Activated CD8-positive, alpha-beta T cell treated with anti-CD3 and anti-CD28 coated beads for 36 hours (primary cell): ENCODE measurements at regions not wholly inside any gene's neighbourhood (a gene's known extent, or its start where the extent isn't known, plus 50 kb on each side); places are given as distances from the start of the nearest gene placed in this dataset.

Experiments
- ATAC-seq: fragments of 200-7000 bp; cut with Tn5 transposase; one replicate; pipeline ENCODE4 v1.10.0; 2021; ENCODE audit warnings: mild to moderate bottlenecking, moderate library complexity
- CTCF ChIA-PET: fragments of 350-600 bp; sonication (Branson Sonifier 250); formaldehyde crosslinking; loops from one replicate; lab custom pipeline; 2021; ENCODE audit warnings: antibody characterized with exemption; lab: Charles Lee
- POLR2A ChIA-PET: fragments of 350-600 bp; sonication (Branson Sonifier 250); formaldehyde crosslinking; loops from one replicate; lab custom pipeline; 2021; ENCODE audit warnings: antibody characterized with exemption; lab: Charles Lee
- DNase-seq: peaks from one replicate; pipeline ENCODE4 v3.0.0-alpha.2; 2020
- H3K27ac Mint-ChIP-seq: one replicate; pipeline ENCODE4 v1.8.0; 2021; ENCODE audit warnings: mild to moderate bottlenecking, mixed read lengths
- H3K27me3 Mint-ChIP-seq: one replicate; pipeline ENCODE4 v1.8.0; 2021; ENCODE audit warnings: mixed read lengths
- H3K36me3 Mint-ChIP-seq: one replicate; pipeline ENCODE4 v1.8.0; 2021; ENCODE audit warnings: low read depth, mixed read lengths
- H3K4me1 Mint-ChIP-seq: one replicate; pipeline ENCODE4 v1.8.0; 2021; ENCODE audit warnings: low read depth, mixed read lengths
- H3K4me3 Mint-ChIP-seq: one replicate; pipeline ENCODE4 v1.8.0; 2021; ENCODE audit warnings: mild to moderate bottlenecking, moderate library complexity, mixed read lengths
- H3K9me3 Mint-ChIP-seq: one replicate; pipeline ENCODE4 v1.8.0; 2021; ENCODE audit warnings: mixed read lengths
- intact Hi-C: fragments of 100-400 bp; cut with micrococcal nuclease; formaldehyde crosslinking; loops from one replicate; pipeline ENCODE4 v1.10.0; 2022
- TF ChIP-seq, protein P1 (sequence below): fragments of 200-600 bp; IDR thresholded peaks from one replicate; pipeline ENCODE4 v1.8.0; 2022; ENCODE audit warnings: antibody characterized with exemption, mild to moderate bottlenecking

GRCh38 chr4:128471576-128471975, 184.0 kb upstream of the PGRMC2 start:
- ChIA-PET POLR2A (interaction anchor here (2.0 kb wide), 1 partner anchor 19 kb away, joined by 5 read pairs; no protein-coding TSS in a partner anchor), CTCF (interaction anchor here (1.0 to 1.3 kb wide), 2 partner anchors 17 to 302 kb away, joined by 3 to 5 read pairs; no protein-coding TSS in a partner anchor)
- no peak overlapping the region for H3K27ac Mint-ChIP-seq
- H3K4me3 Mint-ChIP-seq = no peak overlapping the region
- no peak for DNase-seq
- H3K9me3 Mint-ChIP-seq = no peaks in the 10 kb centered on the region
- no peaks in the 10 kb centered on the region for H3K36me3 Mint-ChIP-seq
- ATAC-seq = no peak
- H3K27me3 Mint-ChIP-seq = no peaks in the 10 kb centered on the region
- intact Hi-C loops = no loop called here
- no peaks in the 10 kb centered on the region for H3K4me1 Mint-ChIP-seq
- TF ChIP-seq, protein P1, sequence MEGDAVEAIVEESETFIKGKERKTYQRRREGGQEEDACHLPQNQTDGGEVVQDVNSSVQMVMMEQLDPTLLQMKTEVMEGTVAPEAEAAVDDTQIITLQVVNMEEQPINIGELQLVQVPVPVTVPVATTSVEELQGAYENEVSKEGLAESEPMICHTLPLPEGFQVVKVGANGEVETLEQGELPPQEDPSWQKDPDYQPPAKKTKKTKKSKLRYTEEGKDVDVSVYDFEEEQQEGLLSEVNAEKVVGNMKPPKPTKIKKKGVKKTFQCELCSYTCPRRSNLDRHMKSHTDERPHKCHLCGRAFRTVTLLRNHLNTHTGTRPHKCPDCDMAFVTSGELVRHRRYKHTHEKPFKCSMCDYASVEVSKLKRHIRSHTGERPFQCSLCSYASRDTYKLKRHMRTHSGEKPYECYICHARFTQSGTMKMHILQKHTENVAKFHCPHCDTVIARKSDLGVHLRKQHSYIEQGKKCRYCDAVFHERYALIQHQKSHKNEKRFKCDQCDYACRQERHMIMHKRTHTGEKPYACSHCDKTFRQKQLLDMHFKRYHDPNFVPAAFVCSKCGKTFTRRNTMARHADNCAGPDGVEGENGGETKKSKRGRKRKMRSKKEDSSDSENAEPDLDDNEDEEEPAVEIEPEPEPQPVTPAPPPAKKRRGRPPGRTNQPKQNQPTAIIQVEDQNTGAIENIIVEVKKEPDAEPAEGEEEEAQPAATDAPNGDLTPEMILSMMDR = no peak

DNA sequence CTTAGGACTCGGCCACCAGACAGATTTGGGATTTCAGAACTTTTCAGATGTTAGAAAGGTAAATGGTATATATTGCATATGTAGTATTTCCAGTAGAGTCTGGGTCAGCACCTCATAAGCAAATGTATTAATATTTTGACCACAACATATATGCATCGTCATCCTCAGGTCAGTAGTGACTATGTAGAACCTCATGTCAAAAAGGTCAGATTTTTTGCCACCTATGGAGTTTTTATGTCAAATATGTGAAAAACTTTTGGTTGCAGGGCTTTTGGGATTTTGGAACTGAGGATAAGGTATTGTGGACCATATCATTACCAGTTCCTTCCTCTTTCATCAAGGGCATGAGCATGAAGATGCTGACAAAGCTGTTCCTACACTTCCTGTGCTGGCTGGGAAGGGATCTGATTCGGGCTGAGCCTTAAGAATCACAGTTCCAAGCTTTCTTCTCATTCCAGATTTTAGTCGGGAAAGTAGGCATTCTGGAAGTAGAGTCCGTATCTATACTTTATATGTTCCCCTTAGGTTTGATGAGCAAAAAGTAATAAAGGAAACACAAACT, 183.0 kb upstream of the PGRMC2 start:
- Mint-ChIP-seq H3K9me3 (no peaks in the 10 kb centered on the region), H3K27me3 (no peaks in the 10 kb centered on the region), H3K4me3 (no peak overlapping the region), H3K36me3 (no peaks in the 10 kb centered on the region), H3K27ac (no peak overlapping the region), H3K4me1 (no peaks in the 10 kb centered on the region)
- TF ChIP-seq, protein P1 = no peak
- DNase-seq = no peak
- intact Hi-C loops = no loop called here
- ChIA-PET POLR2A (no interaction called here), CTCF (interaction anchor here (1.3 kb wide), 1 partner anchor 16 kb away, joined by 5 read pairs; no protein-coding TSS in a partner anchor)
- ATAC-seq = no peak

- Mint-ChIP-seq H3K9me3 (no peaks in the 10 kb centered on the region), H3K27ac (no peak overlapping the region), H3K27me3 (no peaks in the 10 kb centered on the region), H3K4me1 (no peaks in the 10 kb centered on the region), H3K4me3 (no peak overlapping the region), H3K36me3 (no peaks in the 10 kb centered on the region)
- intact Hi-C loops = no loop called here
- TF ChIP-seq, protein P1 = no peak
- ChIA-PET CTCF (interaction anchor here (1.8 to 2.6 kb wide), 2 partner anchors 14 to 106 kb away, joined by 3 to 12 read pairs; no protein-coding TSS in a partner anchor), POLR2A (interaction anchor here (0.6 kb wide), 1 partner anchor 1341 kb away, joined by 3 read pairs; no protein-coding TSS in a partner anchor)
- DNase-seq (no peak), ATAC-seq (no peak)
These were observed 180.7 kb upstream of the PGRMC2 start for GRCh38 chr4:128468123-128468989.

GRCh38 chr4:128465523-128465922, 177.9 kb upstream of the PGRMC2 start:
- no peaks in the 10 kb centered on the region for H3K9me3 Mint-ChIP-seq
- CTCF ChIA-PET = interaction anchor here (0.6 to 2.9 kb wide), 2 partner anchors 11 to 153 kb away, joined by 3 to 13 read pairs; no protein-coding TSS in a partner anchor
- H3K4me1 Mint-ChIP-seq = no peaks in the 10 kb centered on the region
- no peaks in the 10 kb centered on the region for H3K27me3 Mint-ChIP-seq
- TF ChIP-seq, protein P1 = no peak
- no peak for DNase-seq
- POLR2A ChIA-PET = no interaction called here
- no peaks in the 10 kb centered on the region for H3K36me3 Mint-ChIP-seq
- no peak overlapping the region for H3K4me3 Mint-ChIP-seq
- ATAC-seq = no peak
- H3K27ac Mint-ChIP-seq = no peak overlapping the region
- intact Hi-C loops = no loop called here
